Lower leg skin (tissue), 4 donors: ENCODE measurements at regions not wholly inside any gene's neighbourhood (a gene's known extent, or its start where the extent isn't known, plus 50 kb on each side); places are given as distances from the start of the nearest gene placed in this dataset.

Experiments used
- DNase-seq, 2 donors: peaks; one replicate each; pipeline ENCODE4 v3.0.0-alpha.2; 2019; ENCODE audit warnings: low spot score in 2 of 2
- H3K4me3 ChIP-seq: fragments of 200-600 bp; sonication (generic); 2 replicates; pipeline ENCODE4 v1.5.1; 2017; ENCODE audit warnings: mild to moderate bottlenecking, low read depth; ENCODE audit not compliant: poor library complexity, severe bottlenecking
- POLR2A ChIP-seq, 2 donors: fragments of 450-650 bp; IDR thresholded peaks; one replicate each; pipeline ENCODE4 v1.6.1; 2016 to 2017; ENCODE audit warnings: antibody characterized with exemption in 2 of 2, mild to moderate bottlenecking in 1 of 2, moderate library complexity in 1 of 2
- WGBS, 2 donors: methylation state at CpG; one replicate each; pipeline ENCODE4 v1.1.5; 2018; 5-methylcytosine and 5-hydroxymethylcytosine counted together
- intact Hi-C: fragments of 100-400 bp; cut with DNase I; formaldehyde crosslinking; loops from one replicate; pipeline ENCODE4 v1.15.0; 2023; ENCODE audit warnings: low total_unique reads
- TF ChIP-seq, protein P1 (sequence below), 3 donors: fragments of 450-650 bp; IDR thresholded peaks; one replicate each; pipeline ENCODE4 v1.5.1; 2016; ENCODE audit warnings: antibody characterized with exemption in 3 of 3, mild to moderate bottlenecking in 3 of 3, moderate library complexity in 2 of 3

DNA sequence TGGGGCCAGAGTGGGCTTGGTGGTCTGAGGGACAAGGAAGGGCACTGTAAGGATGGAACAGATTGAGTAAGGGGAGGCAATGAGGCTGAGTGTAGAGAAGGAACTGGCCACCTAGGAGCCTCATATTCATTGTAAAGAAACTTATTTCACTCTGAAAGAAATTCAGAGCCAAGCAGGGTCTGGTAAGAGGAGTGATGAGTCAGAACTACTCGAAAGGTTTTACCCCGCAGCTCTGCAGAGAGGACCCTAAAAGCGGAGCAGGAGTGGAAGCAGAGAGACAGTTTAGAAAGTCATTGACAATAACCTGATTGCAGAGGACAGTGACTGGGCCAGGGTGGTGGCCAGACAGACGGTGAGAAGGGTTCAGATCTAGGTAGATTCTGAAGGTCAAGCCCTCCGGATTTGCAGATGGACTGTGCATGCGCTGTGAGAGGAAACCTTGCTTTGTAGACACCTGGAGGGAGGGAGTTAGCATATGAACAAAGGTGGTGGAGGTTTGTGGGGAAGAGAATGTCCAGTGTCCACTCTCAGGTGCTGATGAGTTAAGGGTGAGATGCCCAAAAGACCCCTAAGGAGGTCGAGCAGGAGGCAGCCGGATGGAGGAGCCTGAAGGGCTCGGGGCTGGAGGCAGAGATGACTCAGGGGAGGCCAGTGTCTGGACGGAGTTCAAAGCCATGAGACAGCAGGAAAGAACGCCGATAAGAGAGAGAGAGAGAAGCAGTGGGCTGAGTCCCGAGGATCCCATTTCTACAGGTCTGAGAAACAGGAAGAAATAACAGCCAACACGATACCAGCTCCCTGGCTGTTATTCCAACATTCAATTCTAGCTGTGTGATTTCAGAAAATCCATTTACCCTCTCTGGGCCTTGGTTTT lies 546.0 kb downstream of the BRD1 start:
- 46 to 75% methylated on average over 14 of the region's 14 CpGs for whole genome bisulfite sequencing, 2 donors
- H3K4me3 ChIP-seq, result no peak overlapping the region
- TF ChIP-seq, protein P1, sequence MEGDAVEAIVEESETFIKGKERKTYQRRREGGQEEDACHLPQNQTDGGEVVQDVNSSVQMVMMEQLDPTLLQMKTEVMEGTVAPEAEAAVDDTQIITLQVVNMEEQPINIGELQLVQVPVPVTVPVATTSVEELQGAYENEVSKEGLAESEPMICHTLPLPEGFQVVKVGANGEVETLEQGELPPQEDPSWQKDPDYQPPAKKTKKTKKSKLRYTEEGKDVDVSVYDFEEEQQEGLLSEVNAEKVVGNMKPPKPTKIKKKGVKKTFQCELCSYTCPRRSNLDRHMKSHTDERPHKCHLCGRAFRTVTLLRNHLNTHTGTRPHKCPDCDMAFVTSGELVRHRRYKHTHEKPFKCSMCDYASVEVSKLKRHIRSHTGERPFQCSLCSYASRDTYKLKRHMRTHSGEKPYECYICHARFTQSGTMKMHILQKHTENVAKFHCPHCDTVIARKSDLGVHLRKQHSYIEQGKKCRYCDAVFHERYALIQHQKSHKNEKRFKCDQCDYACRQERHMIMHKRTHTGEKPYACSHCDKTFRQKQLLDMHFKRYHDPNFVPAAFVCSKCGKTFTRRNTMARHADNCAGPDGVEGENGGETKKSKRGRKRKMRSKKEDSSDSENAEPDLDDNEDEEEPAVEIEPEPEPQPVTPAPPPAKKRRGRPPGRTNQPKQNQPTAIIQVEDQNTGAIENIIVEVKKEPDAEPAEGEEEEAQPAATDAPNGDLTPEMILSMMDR (IDR thresholded peaks at IDR 0.05), result no peak
- TF ChIP-seq POLR2A (IDR thresholded peaks at IDR 0.05), result no peak
- DNase-seq, result no peak
- intact Hi-C loops, result no loop called here

GRCh38 chr22:49278340-49278739 lies 549.3 kb downstream of the BRD1 start:
- DNase-seq, result no peak
- no peak overlapping the region for H3K4me3 ChIP-seq
- intact Hi-C loops, result no loop called here
- 8 to 39% methylated on average over 9 of the region's 9 CpGs for WGBS, 2 donors
- TF ChIP-seq, protein P1 (IDR thresholded peaks at IDR 0.05), result no peak
- no peak for TF ChIP-seq POLR2A (IDR thresholded peaks at IDR 0.05)

DNA sequence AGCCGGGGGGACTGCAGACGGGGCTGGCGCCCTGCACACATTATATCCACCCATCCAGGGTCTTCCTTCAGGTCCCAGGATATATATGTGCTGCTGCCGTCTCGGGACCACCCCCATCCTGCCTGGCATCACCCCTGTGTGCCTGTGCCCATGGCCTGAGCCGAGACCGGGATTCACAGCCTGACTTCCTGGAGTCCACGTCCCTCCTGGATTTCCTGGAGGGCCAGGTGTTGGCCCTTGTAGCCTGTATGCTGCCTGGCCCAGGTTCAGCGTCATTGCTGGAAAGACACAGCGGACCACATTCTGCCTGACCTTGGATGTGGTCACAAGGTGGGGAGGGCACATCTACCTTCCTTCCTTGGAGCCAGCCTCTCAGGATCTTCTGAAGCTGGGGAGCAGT lies 551.1 kb downstream of the BRD1 start:
- no peak for DNase-seq
- intact Hi-C loops, result no loop called here
- no peak overlapping the region for H3K4me3 ChIP-seq
- TF ChIP-seq, protein P1 (IDR thresholded peaks at IDR 0.05), result no peak
- TF ChIP-seq POLR2A (IDR thresholded peaks at IDR 0.05), result no peak
- WGBS, 2 donors, result 74 to 86% methylated on average over 5 to 6 of the region's 10 CpGs

- no peak for DNase-seq
- WGBS, 2 donors, result 83 to 87% methylated on average over 15 to 16 of the region's 16 CpGs
- no peak overlapping the region for H3K4me3 ChIP-seq
- intact Hi-C loops, result no loop called here
- no peak for TF ChIP-seq POLR2A (IDR thresholded peaks at IDR 0.05)
- TF ChIP-seq, protein P1 (IDR thresholded peaks at IDR 0.05), result no peak
These were observed 552.8 kb downstream of the BRD1 start for GRCh38 chr22:49274754-49275380.

DNA sequence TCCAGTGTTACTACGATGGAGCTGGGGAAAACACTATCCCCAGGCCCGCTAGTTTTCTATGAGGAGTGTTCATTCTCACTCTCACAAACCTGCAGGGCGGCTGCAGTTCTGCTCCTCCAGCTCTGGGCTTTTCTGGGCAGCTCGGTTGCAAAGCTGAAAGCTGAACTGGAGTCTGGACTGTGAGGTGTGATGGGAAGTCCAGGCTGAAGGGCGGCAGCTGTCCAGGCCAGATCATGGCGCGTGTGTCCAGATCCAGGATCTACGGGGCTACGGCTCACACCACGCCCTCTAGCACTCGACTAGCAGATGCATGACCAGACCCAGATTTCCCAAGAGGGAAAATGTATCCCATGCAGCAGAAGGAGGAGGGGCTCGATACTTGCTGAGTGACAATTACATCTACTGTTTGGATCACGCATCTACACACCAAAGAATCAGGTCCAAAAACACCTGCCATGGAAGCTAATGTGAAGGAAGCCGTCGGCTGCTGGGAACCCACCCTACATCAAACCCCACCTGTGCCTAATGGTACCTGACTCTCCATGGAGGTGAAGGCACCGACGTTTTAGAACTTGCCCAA lies 555.0 kb downstream of the BRD1 start:
- TF ChIP-seq POLR2A (IDR thresholded peaks at IDR 0.05), result no peak
- TF ChIP-seq, protein P1 (IDR thresholded peaks at IDR 0.05), result no peak
- DNase-seq, result peak in 1 of 2 donors; percentile 61
- H3K4me3 ChIP-seq, result no peak overlapping the region
- 74% methylated on average over 15 to 17 of the region's 17 CpGs for WGBS, 2 donors
- intact Hi-C loops, result no loop called here
